Loucy (cell line): ENCODE measurements at regions not wholly inside any gene's neighbourhood (a gene's known extent, or its start where the extent isn't known, plus 50 kb on each side); places are given as distances from the start of the nearest gene placed in this dataset.

Experiments used
- EZH2phosphoT487 ChIP-seq: fragments of 200-600 bp; IDR thresholded peaks from 2 replicates; pipeline ENCODE4 v1.6.1; 2018; ENCODE audit warnings: antibody characterized with exemption, mild to moderate bottlenecking, moderate library complexity, borderline replicate concordance
- TF ChIP-seq, protein P1 (sequence below): fragments of 200-600 bp; sonication (generic); conservative IDR thresholded peaks from 2 replicates; pipeline ENCODE4 v1.5.1; 2014; ENCODE audit warnings: mild to moderate bottlenecking, antibody characterized with exemption, low read length

DNA sequence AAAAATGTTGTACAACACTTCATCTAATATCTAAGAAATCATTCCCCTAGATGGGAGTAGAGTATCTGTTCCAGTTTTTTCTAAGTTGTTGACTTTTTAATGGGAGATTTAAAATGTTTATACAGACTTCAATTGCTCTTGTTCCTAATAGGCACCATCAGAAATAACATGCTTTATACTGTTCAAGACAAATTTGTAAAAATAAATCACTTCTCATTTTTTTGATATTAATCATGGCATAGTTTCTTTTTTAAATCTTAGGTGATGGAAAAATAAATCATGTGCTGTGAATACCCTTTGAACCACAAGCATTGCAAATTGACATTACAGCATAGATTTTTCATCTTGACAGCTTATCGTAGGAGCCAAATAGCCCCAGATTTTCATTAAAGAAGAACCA, 473.5 kb upstream of the MGAT4C start:
- TF ChIP-seq, protein P1, sequence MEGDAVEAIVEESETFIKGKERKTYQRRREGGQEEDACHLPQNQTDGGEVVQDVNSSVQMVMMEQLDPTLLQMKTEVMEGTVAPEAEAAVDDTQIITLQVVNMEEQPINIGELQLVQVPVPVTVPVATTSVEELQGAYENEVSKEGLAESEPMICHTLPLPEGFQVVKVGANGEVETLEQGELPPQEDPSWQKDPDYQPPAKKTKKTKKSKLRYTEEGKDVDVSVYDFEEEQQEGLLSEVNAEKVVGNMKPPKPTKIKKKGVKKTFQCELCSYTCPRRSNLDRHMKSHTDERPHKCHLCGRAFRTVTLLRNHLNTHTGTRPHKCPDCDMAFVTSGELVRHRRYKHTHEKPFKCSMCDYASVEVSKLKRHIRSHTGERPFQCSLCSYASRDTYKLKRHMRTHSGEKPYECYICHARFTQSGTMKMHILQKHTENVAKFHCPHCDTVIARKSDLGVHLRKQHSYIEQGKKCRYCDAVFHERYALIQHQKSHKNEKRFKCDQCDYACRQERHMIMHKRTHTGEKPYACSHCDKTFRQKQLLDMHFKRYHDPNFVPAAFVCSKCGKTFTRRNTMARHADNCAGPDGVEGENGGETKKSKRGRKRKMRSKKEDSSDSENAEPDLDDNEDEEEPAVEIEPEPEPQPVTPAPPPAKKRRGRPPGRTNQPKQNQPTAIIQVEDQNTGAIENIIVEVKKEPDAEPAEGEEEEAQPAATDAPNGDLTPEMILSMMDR = no peak
- TF ChIP-seq EZH2phosphoT487 = no peak
